ENCODE measurements at regions not wholly inside any gene's neighbourhood (a gene's known extent, or its start where the extent isn't known, plus 50 kb on each side); places are given as distances from the start of the nearest gene placed in this dataset.

GRCh38 chr17:70897446-70897845 lies 728.1 kb downstream of the KCNJ2 start:
- no peaks in the 10 kb centered on the region for H3K27me3 Mint-ChIP-seq
- no peak overlapping the region for H3K27ac Mint-ChIP-seq (ENCODE audit: low read depth)
- no peak for DNase-seq (ENCODE audit: low spot score in 2 of 2)
- no peak overlapping the region for H3K4me3 Mint-ChIP-seq
- H3K36me3 Mint-ChIP-seq (ENCODE audit: insufficient read depth) = no peaks in the 10 kb centered on the region
- ATAC-seq (replicated peaks; ENCODE audit: extremely low read depth, poor library complexity, severe bottlenecking) = no peak
- H3K4me1 Mint-ChIP-seq = no peaks in the 10 kb centered on the region
- peaks cover 24% of the 10 kb centered on the region for H3K9me3 Mint-ChIP-seq

GRCh38 chr17:70901870-70902269 lies 732.5 kb downstream of the KCNJ2 start:
- no peak overlapping the region for H3K4me3 Mint-ChIP-seq
- no peak for DNase-seq (ENCODE audit: low spot score in 2 of 2)
- no peaks in the 10 kb centered on the region for H3K27me3 Mint-ChIP-seq
- ATAC-seq (replicated peaks; ENCODE audit: extremely low read depth, poor library complexity, severe bottlenecking) = no peak
- H3K36me3 Mint-ChIP-seq (ENCODE audit: insufficient read depth) = no peaks in the 10 kb centered on the region
- H3K4me1 Mint-ChIP-seq = no peaks in the 10 kb centered on the region
- H3K27ac Mint-ChIP-seq (ENCODE audit: low read depth) = no peak overlapping the region
- peaks cover 23% of the 10 kb centered on the region for H3K9me3 Mint-ChIP-seq

GRCh38 chr17:70905796-70906195 lies 736.5 kb downstream of the KCNJ2 start:
- H3K27ac Mint-ChIP-seq (ENCODE audit: low read depth) = no peak overlapping the region

GRCh38 chr17:70906808-70907207 lies 737.5 kb downstream of the KCNJ2 start:
- no peaks in the 10 kb centered on the region for H3K27me3 Mint-ChIP-seq
- ATAC-seq (replicated peaks; ENCODE audit: extremely low read depth, poor library complexity, severe bottlenecking) = no peak
- no peak for DNase-seq (ENCODE audit: low spot score in 2 of 2)
- no peak overlapping the region for H3K27ac Mint-ChIP-seq (ENCODE audit: low read depth)
- no peak overlapping the region for H3K4me3 Mint-ChIP-seq
- peaks cover 7% of the 10 kb centered on the region for H3K9me3 Mint-ChIP-seq
- no peaks in the 10 kb centered on the region for H3K4me1 Mint-ChIP-seq
- H3K36me3 Mint-ChIP-seq (ENCODE audit: insufficient read depth) = no peaks in the 10 kb centered on the region

More at GRCh38 chr17:70905796-70906195, 736.5 kb downstream of the KCNJ2 start:
- no peak for DNase-seq (ENCODE audit: low spot score in 2 of 2)
- Mint-ChIP-seq H3K36me3 (ENCODE audit: insufficient read depth) (no peaks in the 10 kb centered on the region), H3K27me3 (no peaks in the 10 kb centered on the region), H3K4me3 (no peak overlapping the region), H3K9me3 (peaks cover 13% of the 10 kb centered on the region), H3K4me1 (no peaks in the 10 kb centered on the region)
- no peak for ATAC-seq (replicated peaks; ENCODE audit: extremely low read depth, poor library complexity, severe bottlenecking)

GRCh38 chr17:70912716-70913485 lies 743.6 kb downstream of the KCNJ2 start:
- Mint-ChIP-seq H3K27me3 (no peaks in the 10 kb centered on the region), H3K4me3 (no peak overlapping the region), H3K27ac (ENCODE audit: low read depth) (no peak overlapping the region), H3K36me3 (ENCODE audit: insufficient read depth) (no peaks in the 10 kb centered on the region), H3K9me3 (peaks cover 14% of the 10 kb centered on the region), H3K4me1 (no peaks in the 10 kb centered on the region)
- DNase-seq (ENCODE audit: low spot score in 2 of 2) (no peak), ATAC-seq (replicated peaks; ENCODE audit: extremely low read depth, poor library complexity, severe bottlenecking) (no peak)

- no peak overlapping the region for H3K27ac Mint-ChIP-seq (ENCODE audit: low read depth)
- H3K36me3 Mint-ChIP-seq (ENCODE audit: insufficient read depth) = no peaks in the 10 kb centered on the region
- peaks cover 19% of the 10 kb centered on the region for H3K9me3 Mint-ChIP-seq
- H3K27me3 Mint-ChIP-seq = no peaks in the 10 kb centered on the region
- no peak for ATAC-seq (replicated peaks; ENCODE audit: extremely low read depth, poor library complexity, severe bottlenecking)
- no peak overlapping the region for H3K4me3 Mint-ChIP-seq
- no peaks in the 10 kb centered on the region for H3K4me1 Mint-ChIP-seq
- DNase-seq (ENCODE audit: low spot score in 2 of 2) = no peak
Observed at GRCh38 chr17:70916469-70916868, 747.1 kb downstream of the KCNJ2 start.

GRCh38 chr17:70919241-70919640 lies 749.9 kb downstream of the KCNJ2 start:
- no peaks in the 10 kb centered on the region for H3K27me3 Mint-ChIP-seq
- H3K36me3 Mint-ChIP-seq (ENCODE audit: insufficient read depth) = peaks cover 2% of the 10 kb centered on the region
- peaks cover 24% of the 10 kb centered on the region for H3K9me3 Mint-ChIP-seq
- ATAC-seq (replicated peaks; ENCODE audit: extremely low read depth, poor library complexity, severe bottlenecking) (no peak), DNase-seq (ENCODE audit: low spot score in 2 of 2) (no peak)
- H3K27ac Mint-ChIP-seq (ENCODE audit: low read depth) = no peak overlapping the region
- H3K4me3 Mint-ChIP-seq = no peak overlapping the region
- no peaks in the 10 kb centered on the region for H3K4me1 Mint-ChIP-seq

- no peak for ATAC-seq (replicated peaks; ENCODE audit: extremely low read depth, poor library complexity, severe bottlenecking)
- Mint-ChIP-seq H3K9me3 (peaks cover 32% of the 10 kb centered on the region), H3K36me3 (ENCODE audit: insufficient read depth) (peaks cover 2% of the 10 kb centered on the region)
Observed at GRCh38 chr17:70920416-70920815, 751.1 kb downstream of the KCNJ2 start.

GRCh38 chr17:70922268-70922667 lies 752.9 kb downstream of the KCNJ2 start:
- Mint-ChIP-seq H3K27ac (ENCODE audit: low read depth) (no peak overlapping the region), H3K36me3 (ENCODE audit: insufficient read depth) (peaks cover 2% of the 10 kb centered on the region), H3K4me1 (no peaks in the 10 kb centered on the region), H3K27me3 (no peaks in the 10 kb centered on the region), H3K9me3 (peaks cover 18% of the 10 kb centered on the region), H3K4me3 (no peak overlapping the region)
- no peak for DNase-seq (ENCODE audit: low spot score in 2 of 2)
- ATAC-seq (replicated peaks; ENCODE audit: extremely low read depth, poor library complexity, severe bottlenecking) = no peak

More at GRCh38 chr17:70920416-70920815, 751.1 kb downstream of the KCNJ2 start:
- H3K4me1 Mint-ChIP-seq = no peaks in the 10 kb centered on the region
- no peak overlapping the region for H3K27ac Mint-ChIP-seq (ENCODE audit: low read depth)
- no peaks in the 10 kb centered on the region for H3K27me3 Mint-ChIP-seq
- no peak for DNase-seq (ENCODE audit: low spot score in 2 of 2)
- no peak overlapping the region for H3K4me3 Mint-ChIP-seq

GRCh38 chr17:70924776-70925175 lies 755.4 kb downstream of the KCNJ2 start:
- Mint-ChIP-seq H3K27me3 (no peaks in the 10 kb centered on the region), H3K27ac (ENCODE audit: low read depth) (no peak overlapping the region), H3K36me3 (ENCODE audit: insufficient read depth) (peaks cover 2% of the 10 kb centered on the region), H3K4me3 (no peak overlapping the region), H3K9me3 (peaks cover 19% of the 10 kb centered on the region), H3K4me1 (no peaks in the 10 kb centered on the region)
- ATAC-seq (replicated peaks; ENCODE audit: extremely low read depth, poor library complexity, severe bottlenecking) (no peak), DNase-seq (ENCODE audit: low spot score in 2 of 2) (no peak)

GRCh38 chr17:70929226-70929625 lies 759.9 kb downstream of the KCNJ2 start:
- peaks cover 13% of the 10 kb centered on the region for H3K9me3 Mint-ChIP-seq
- ATAC-seq (replicated peaks; ENCODE audit: extremely low read depth, poor library complexity, severe bottlenecking) (no peak), DNase-seq (ENCODE audit: low spot score in 2 of 2) (no peak)
- H3K27me3 Mint-ChIP-seq = no peaks in the 10 kb centered on the region
- H3K27ac Mint-ChIP-seq (ENCODE audit: low read depth) = no peak overlapping the region
- no peaks in the 10 kb centered on the region for H3K4me1 Mint-ChIP-seq
- no peaks in the 10 kb centered on the region for H3K36me3 Mint-ChIP-seq (ENCODE audit: insufficient read depth)
- H3K4me3 Mint-ChIP-seq = no peak overlapping the region

- no peak overlapping the region for H3K4me3 Mint-ChIP-seq
- ATAC-seq (replicated peaks; ENCODE audit: extremely low read depth, poor library complexity, severe bottlenecking) = no peak
- peaks cover 14% of the 10 kb centered on the region for H3K9me3 Mint-ChIP-seq
- no peaks in the 10 kb centered on the region for H3K27me3 Mint-ChIP-seq
- no peaks in the 10 kb centered on the region for H3K36me3 Mint-ChIP-seq (ENCODE audit: insufficient read depth)
- no peak for DNase-seq (ENCODE audit: low spot score in 2 of 2)
- H3K27ac Mint-ChIP-seq (ENCODE audit: low read depth) = no peak overlapping the region
- H3K4me1 Mint-ChIP-seq = no peaks in the 10 kb centered on the region
Observed at GRCh38 chr17:70934231-70934630, 764.9 kb downstream of the KCNJ2 start.

GRCh38 chr17:70934835-70935234 lies 765.5 kb downstream of the KCNJ2 start:
- Mint-ChIP-seq H3K27ac (ENCODE audit: low read depth) (no peak overlapping the region), H3K4me1 (no peaks in the 10 kb centered on the region), H3K9me3 (peaks cover 14% of the 10 kb centered on the region), H3K36me3 (ENCODE audit: insufficient read depth) (no peaks in the 10 kb centered on the region), H3K4me3 (no peak overlapping the region), H3K27me3 (no peaks in the 10 kb centered on the region)
- no peak for DNase-seq (ENCODE audit: low spot score in 2 of 2)
- ATAC-seq (replicated peaks; ENCODE audit: extremely low read depth, poor library complexity, severe bottlenecking) = no peak
